ENCODE measurements at regions not wholly inside any gene's neighbourhood (a gene's known extent, or its start where the extent isn't known, plus 50 kb on each side); places are given as distances from the start of the nearest gene placed in this dataset.

GRCh38 chr4:14379183-14379582 lies 623.1 kb upstream of the CPEB2 start:
- H3K4me1 ChIP-seq = no peaks in the 10 kb centered on the region
- H3K27me3 ChIP-seq (ENCODE audit: control insufficient read depth, insufficient read depth, low read length) = no peaks in the 10 kb centered on the region
- TF ChIP-seq CTCF (IDR thresholded peaks at IDR 0.05) = no peak
- no peaks in the 10 kb centered on the region for H3K9me3 ChIP-seq (ENCODE audit: control insufficient read depth, low read length)
- H3K79me2 ChIP-seq = no peaks in the 10 kb centered on the region
- no peak overlapping the region for H2AFZ ChIP-seq
- H3K36me3 ChIP-seq (ENCODE audit: control insufficient read depth, insufficient read depth, low read length) = no peaks in the 10 kb centered on the region
- no peak overlapping the region for H3K9ac ChIP-seq
- no peak overlapping the region for H3K27ac ChIP-seq
- no peak overlapping the region for H3K4me3 ChIP-seq (ENCODE audit: low read depth, low read length)
- no peak overlapping the region for H3K4me2 ChIP-seq (ENCODE audit: low read length)

- H3K79me2 ChIP-seq = no peaks in the 10 kb centered on the region
- H3K4me1 ChIP-seq = peaks cover 15% of the 10 kb centered on the region
- no peak overlapping the region for H3K9ac ChIP-seq
- H3K36me3 ChIP-seq (ENCODE audit: control insufficient read depth, insufficient read depth, low read length) = no peaks in the 10 kb centered on the region
- H3K27me3 ChIP-seq (ENCODE audit: control insufficient read depth, insufficient read depth, low read length) = no peaks in the 10 kb centered on the region
- TF ChIP-seq CTCF (IDR thresholded peaks at IDR 0.05) = no peak
- H2AFZ ChIP-seq = no peak overlapping the region
- H3K4me3 ChIP-seq (ENCODE audit: low read depth, low read length) = no peak overlapping the region
- no peaks in the 10 kb centered on the region for H3K9me3 ChIP-seq (ENCODE audit: control insufficient read depth, low read length)
- no peak overlapping the region for H3K4me2 ChIP-seq (ENCODE audit: low read length)
- H3K27ac ChIP-seq = no peak overlapping the region
These were observed 618.6 kb upstream of the CPEB2 start for GRCh38 chr4:14383652-14384051.

- H3K4me3 ChIP-seq (ENCODE audit: low read depth, low read length) = no peak overlapping the region
- no peaks in the 10 kb centered on the region for H3K79me2 ChIP-seq
- peaks cover 15% of the 10 kb centered on the region for H3K4me1 ChIP-seq
- H3K4me2 ChIP-seq (ENCODE audit: low read length) = peak overlapping the region; percentile 4
- H3K9me3 ChIP-seq (ENCODE audit: control insufficient read depth, low read length) = no peaks in the 10 kb centered on the region
- no peak overlapping the region for H3K9ac ChIP-seq
- H2AFZ ChIP-seq = peak overlapping the region; percentile 5
- no peaks in the 10 kb centered on the region for H3K36me3 ChIP-seq (ENCODE audit: control insufficient read depth, insufficient read depth, low read length)
- no peak for TF ChIP-seq CTCF (IDR thresholded peaks at IDR 0.05)
- H3K27me3 ChIP-seq (ENCODE audit: control insufficient read depth, insufficient read depth, low read length) = no peaks in the 10 kb centered on the region
- H3K27ac ChIP-seq = peak overlapping the region; percentile 29
These were observed 617.5 kb upstream of the CPEB2 start for GRCh38 chr4:14384824-14385223.

GRCh38 chr4:14386196-14386595 lies 616.1 kb upstream of the CPEB2 start:
- Histone ChIP-seq H3K4me2 (ENCODE audit: low read length) (no peak overlapping the region), H3K79me2 (no peaks in the 10 kb centered on the region), H2AFZ (no peak overlapping the region), H3K4me1 (peaks cover 15% of the 10 kb centered on the region), H3K4me3 (ENCODE audit: low read depth, low read length) (no peak overlapping the region), H3K36me3 (ENCODE audit: control insufficient read depth, insufficient read depth, low read length) (no peaks in the 10 kb centered on the region), H3K9ac (no peak overlapping the region), H3K27ac (no peak overlapping the region), H3K27me3 (ENCODE audit: control insufficient read depth, insufficient read depth, low read length) (no peaks in the 10 kb centered on the region), H3K9me3 (ENCODE audit: control insufficient read depth, low read length) (no peaks in the 10 kb centered on the region)
- no peak for TF ChIP-seq CTCF (IDR thresholded peaks at IDR 0.05)

GRCh38 chr4:14387647-14388046 lies 614.6 kb upstream of the CPEB2 start:
- no peak overlapping the region for H3K9ac ChIP-seq
- H3K36me3 ChIP-seq (ENCODE audit: control insufficient read depth, insufficient read depth, low read length) = no peaks in the 10 kb centered on the region
- no peak overlapping the region for H3K4me2 ChIP-seq (ENCODE audit: low read length)
- H3K9me3 ChIP-seq (ENCODE audit: control insufficient read depth, low read length) = no peaks in the 10 kb centered on the region
- H3K4me1 ChIP-seq = peaks cover 15% of the 10 kb centered on the region
- H3K79me2 ChIP-seq = no peaks in the 10 kb centered on the region
- no peak for TF ChIP-seq CTCF (IDR thresholded peaks at IDR 0.05)
- H2AFZ ChIP-seq = no peak overlapping the region
- no peak overlapping the region for H3K4me3 ChIP-seq (ENCODE audit: low read depth, low read length)
- no peaks in the 10 kb centered on the region for H3K27me3 ChIP-seq (ENCODE audit: control insufficient read depth, insufficient read depth, low read length)
- no peak overlapping the region for H3K27ac ChIP-seq
